GM18508 (cell line): ENCODE measurements at regions not wholly inside any gene's neighbourhood (a gene's known extent, or its start where the extent isn't known, plus 50 kb on each side); places are given as distances from the start of the nearest gene placed in this dataset.

Experiments
- ATAC-seq: cut with Tn5 transposase; IDR thresholded peaks from one replicate; pipeline ENCODE4 v1.9.1; 2021; ENCODE audit warnings: moderate number of reproducible peaks; ENCODE audit not compliant: insufficient read depth, unreplicated experiment

- ATAC-seq, result no peak
Observed at GRCh38 chr5:74063346-74063745, 437.4 kb downstream of the ARHGEF28 start.

GRCh38 chr5:74061292-74061691 lies 435.3 kb downstream of the ARHGEF28 start:
- ATAC-seq, result no peak

GRCh38 chr5:74059706-74060105 lies 433.7 kb downstream of the ARHGEF28 start:
- no peak for ATAC-seq

- no peak for ATAC-seq
Observed at GRCh38 chr5:74056789-74057164, 430.8 kb downstream of the ARHGEF28 start.

GRCh38 chr5:74056107-74056788 lies 430.3 kb downstream of the ARHGEF28 start:
- no peak for ATAC-seq

GRCh38 chr5:74055486-74056106 lies 429.6 kb downstream of the ARHGEF28 start:
- ATAC-seq, result no peak

GRCh38 chr5:74054641-74055421 lies 428.8 kb downstream of the ARHGEF28 start:
- ATAC-seq, result no peak

- ATAC-seq, result no peak
Observed at GRCh38 chr5:74054139-74054538, 428.1 kb downstream of the ARHGEF28 start.

GRCh38 chr5:74052441-74053221 lies 426.6 kb downstream of the ARHGEF28 start:
- ATAC-seq, result no peak

- no peak for ATAC-seq
Observed at GRCh38 chr5:74051076-74051475, 425.1 kb downstream of the ARHGEF28 start.

- no peak for ATAC-seq
Observed at GRCh38 chr5:74044936-74045335, 418.9 kb downstream of the ARHGEF28 start.

GRCh38 chr5:74042959-74043358 lies 417.0 kb downstream of the ARHGEF28 start:
- ATAC-seq, result no peak

- no peak for ATAC-seq
Observed at GRCh38 chr5:74042559-74042958, 416.6 kb downstream of the ARHGEF28 start.

- no peak for ATAC-seq
Observed at GRCh38 chr5:74041913-74042312, 415.9 kb downstream of the ARHGEF28 start.

GRCh38 chr5:74040811-74041491 lies 415.0 kb downstream of the ARHGEF28 start:
- no peak for ATAC-seq

- no peak for ATAC-seq
Observed at GRCh38 chr5:74040065-74040551, 414.1 kb downstream of the ARHGEF28 start.

- ATAC-seq, result no peak
Observed at GRCh38 chr5:74037321-74037720, 411.3 kb downstream of the ARHGEF28 start.

GRCh38 chr5:74035521-74035937 lies 409.5 kb downstream of the ARHGEF28 start:
- ATAC-seq, result no peak

GRCh38 chr5:74034733-74035132 lies 408.7 kb downstream of the ARHGEF28 start:
- no peak for ATAC-seq

GRCh38 chr5:74032617-74033016 lies 406.6 kb downstream of the ARHGEF28 start:
- ATAC-seq, result no peak
